Heart left ventricle (tissue), 13 donors: ENCODE measurements at regions not wholly inside any gene's neighbourhood (a gene's known extent, or its start where the extent isn't known, plus 50 kb on each side); places are given as distances from the start of the nearest gene placed in this dataset.

ENCODE experiments used
- POLR2A ChIP-seq, 2 donors: fragments of 450-650 bp; IDR thresholded peaks; one replicate each; pipeline ENCODE4 v1.6.1; 2017; ENCODE audit warnings: antibody characterized with exemption in 2 of 2, mild to moderate bottlenecking in 2 of 2, moderate library complexity in 2 of 2
- TF ChIP-seq, protein P1 (sequence below), 12 donors: fragments of 200-600 bp; sonication (generic) in 4 of 12; IDR thresholded peaks; one replicate each; pipeline versions ENCODE4 v1.5.0 to v1.8.0; 2018 to 2022; ENCODE audit warnings: antibody characterized with exemption in 12 of 12, mild to moderate bottlenecking in 5 of 12
- donor health status: ischemic (EF 13 %, LVEDD 7.1; RV severe dilation, severe dysfunction).
- donor health status: DM: no; HTN: yes; CAD: no.
- donor health status: DM: no; HTN: no; CAD: no.
- donor health status: ischemic (EF 25% LVEDD 6.9; RV normal size, moderate dysfunction).
- donor health status: ischemic (EF 25% LVEDD 5.7; RV mildly dilated, moderate dysfunction).
- donor health status: ischemic (EF 35%, LVEDD 5.7; RV mildly dilated, moderate dysfunction).
- donor health status: nonischemic (EF 11% LVEDD 7.7; RV severe dilation, severe dysfunction).
- donor health status: DM: yes; HTN: yes; CAD: no.
- donor health status: PGD.
- donor health status: ischemic (EF 29% LVEDD 5.4; RV normal size, mild dysfunction).
- donor health status: nonischemic (EF 23%, LVEDD 6.1; RV moderate dilation, normal function).

DNA sequence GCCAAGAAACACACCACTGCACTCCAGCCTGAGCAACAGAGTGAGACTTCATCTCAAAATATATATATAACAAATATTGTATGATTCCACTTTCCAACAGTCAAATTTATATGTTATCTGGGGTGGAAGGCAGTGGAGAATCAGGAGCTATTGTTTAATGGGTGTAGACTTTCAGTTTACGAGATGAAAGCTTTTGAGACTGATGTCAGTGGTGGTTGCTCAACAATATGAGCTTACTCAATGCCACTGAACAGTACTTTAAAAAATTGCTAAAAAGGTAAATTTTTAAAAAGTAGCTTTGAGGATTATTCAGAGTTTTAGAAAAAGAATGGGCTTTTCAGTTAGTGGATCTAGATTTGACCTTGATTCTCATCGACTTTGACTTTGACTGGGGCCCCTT lies 105.9 kb upstream of the ST6GAL2 start:
- TF ChIP-seq, protein P1, sequence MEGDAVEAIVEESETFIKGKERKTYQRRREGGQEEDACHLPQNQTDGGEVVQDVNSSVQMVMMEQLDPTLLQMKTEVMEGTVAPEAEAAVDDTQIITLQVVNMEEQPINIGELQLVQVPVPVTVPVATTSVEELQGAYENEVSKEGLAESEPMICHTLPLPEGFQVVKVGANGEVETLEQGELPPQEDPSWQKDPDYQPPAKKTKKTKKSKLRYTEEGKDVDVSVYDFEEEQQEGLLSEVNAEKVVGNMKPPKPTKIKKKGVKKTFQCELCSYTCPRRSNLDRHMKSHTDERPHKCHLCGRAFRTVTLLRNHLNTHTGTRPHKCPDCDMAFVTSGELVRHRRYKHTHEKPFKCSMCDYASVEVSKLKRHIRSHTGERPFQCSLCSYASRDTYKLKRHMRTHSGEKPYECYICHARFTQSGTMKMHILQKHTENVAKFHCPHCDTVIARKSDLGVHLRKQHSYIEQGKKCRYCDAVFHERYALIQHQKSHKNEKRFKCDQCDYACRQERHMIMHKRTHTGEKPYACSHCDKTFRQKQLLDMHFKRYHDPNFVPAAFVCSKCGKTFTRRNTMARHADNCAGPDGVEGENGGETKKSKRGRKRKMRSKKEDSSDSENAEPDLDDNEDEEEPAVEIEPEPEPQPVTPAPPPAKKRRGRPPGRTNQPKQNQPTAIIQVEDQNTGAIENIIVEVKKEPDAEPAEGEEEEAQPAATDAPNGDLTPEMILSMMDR (IDR thresholded peaks at IDR 0.05), result no peak
- TF ChIP-seq POLR2A (IDR thresholded peaks at IDR 0.05), result no peak
